Upper lobe of left lung (tissue), 6 donors: ENCODE measurements at regions not wholly inside any gene's neighbourhood (a gene's known extent, or its start where the extent isn't known, plus 50 kb on each side); places are given as distances from the start of the nearest gene placed in this dataset.
A peak's percentile ranks its signal among the peaks of the same experiment; 100 is the strongest.

ENCODE experiments used
- ATAC-seq, 2 donors: fragments of 200-7000 bp; cut with Tn5 transposase; one replicate each; pipeline ENCODE4 v1.9.1; 2022; ENCODE audit warnings: mild to moderate bottlenecking in 2 of 2, moderate library complexity in 2 of 2; ENCODE audit not compliant: low FRiP score in 2 of 2
- DNase-seq, 2 donors: peaks; one replicate each; pipeline ENCODE4 v3.0.0-alpha.2; 2019 to 2020
- H3K27ac ChIP-seq, 4 donors: fragments of 200-600 bp; sonication (generic); one replicate each; pipeline ENCODE4 v1.5.1; 2016 to 2019
- H3K27me3 ChIP-seq, 4 donors: fragments of 200-600 bp; sonication (generic); one replicate each; pipeline ENCODE4 v1.5.1; 2017 to 2019
- H3K36me3 ChIP-seq, 4 donors: fragments of 200-600 bp; sonication (generic); one replicate each; pipeline ENCODE4 v1.5.1; 2016 to 2019
- H3K4me1 ChIP-seq, 4 donors: fragments of 200-600 bp; sonication (generic); one replicate each; pipeline ENCODE4 v1.5.1; 2018 to 2019
- H3K4me3 ChIP-seq, 4 donors: fragments of 200-600 bp; sonication (generic); one replicate each; pipeline ENCODE4 v1.5.1; 2017 to 2019; ENCODE audit warnings: mild to moderate bottlenecking in 2 of 4, moderate library complexity in 1 of 4
- H3K9me3 ChIP-seq, 4 donors: fragments of 200-600 bp; sonication (generic); one replicate each; pipeline ENCODE4 v1.5.1; 2018 to 2019
- CTCF ChIP-seq, 6 experiments: fragments of 450-650 bp in 4 of 6; fragments of 200-600 bp in 2 of 6; sonication (generic) in 2 of 6; IDR thresholded peaks; one replicate each; pipeline ENCODE4 v1.5.1; 2016 to 2019; ENCODE audit warnings: antibody characterized with exemption in 6 of 6
- EP300 ChIP-seq, 4 donors: sonication (generic); formaldehyde crosslinking; IDR thresholded peaks; one replicate each; pipeline ENCODE4 v1.5.1; 2017; ENCODE audit warnings: antibody characterized with exemption in 4 of 4, control low read depth in 2 of 4
- POLR2A ChIP-seq, 4 donors: fragments of 450-650 bp; IDR thresholded peaks; one replicate each; pipeline ENCODE4 v1.5.1; 2016 to 2017; ENCODE audit warnings: antibody characterized with exemption in 4 of 4, mild to moderate bottlenecking in 2 of 4
- POLR2AphosphoS5 ChIP-seq, 2 donors: sonication (generic); formaldehyde crosslinking; IDR thresholded peaks; one replicate each; pipeline ENCODE4 v1.5.1; 2017; ENCODE audit warnings: antibody characterized with exemption in 2 of 2
- WGBS, 2 donors: methylation state at CpG; one replicate each; pipeline ENCODE4 v1.1.5; 2017 to 2018; 5-methylcytosine and 5-hydroxymethylcytosine counted together
- donor health status: DM: no; HTN: no; CAD: no; lungs with moderate emphysema.
- donor health status: DM: no; HTN: yes; CAD: no; lungs with severe emphysema.

- no peaks in the 10 kb centered on the region for H3K9me3 ChIP-seq
- TF ChIP-seq POLR2A (IDR thresholded peaks at IDR 0.05): no peak
- no peak for TF ChIP-seq POLR2AphosphoS5 (IDR thresholded peaks at IDR 0.05)
- TF ChIP-seq CTCF (IDR thresholded peaks at IDR 0.05): no peak
- no peak for TF ChIP-seq EP300 (IDR thresholded peaks at IDR 0.05)
- WGBS, 2 donors: 83 to 86% methylated on average over 4 of the region's 4 CpGs
- H3K4me1 ChIP-seq: no peaks in the 10 kb centered on the region
- no peak overlapping the region for H3K27ac ChIP-seq
- H3K36me3 ChIP-seq: no peaks in the 10 kb centered on the region
- ATAC-seq (no peak), DNase-seq (no peak)
- H3K27me3 ChIP-seq: no peaks in the 10 kb centered on the region
- H3K4me3 ChIP-seq: no peak overlapping the region
Measured at GRCh38 chr4:138757432-138757831, 258.1 kb upstream of the NOCT start.

GRCh38 chr4:138756519-138756918 is 259.1 kb upstream of the NOCT start:
- TF ChIP-seq POLR2AphosphoS5 (IDR thresholded peaks at IDR 0.05) (no peak), POLR2A (IDR thresholded peaks at IDR 0.05) (no peak), CTCF (IDR thresholded peaks at IDR 0.05) (no peak), EP300 (IDR thresholded peaks at IDR 0.05) (no peak)

GRCh38 chr4:138751309-138751708 is 264.3 kb upstream of the NOCT start:
- TF ChIP-seq POLR2A (IDR thresholded peaks at IDR 0.05): no peak
- TF ChIP-seq EP300 (IDR thresholded peaks at IDR 0.05): no peak
- no peak for TF ChIP-seq CTCF (IDR thresholded peaks at IDR 0.05)
- no peak for TF ChIP-seq POLR2AphosphoS5 (IDR thresholded peaks at IDR 0.05)
- no peaks in the 10 kb centered on the region for H3K36me3 ChIP-seq
- DNase-seq (no peak), ATAC-seq (no peak)
- no peak overlapping the region for H3K4me3 ChIP-seq
- H3K9me3 ChIP-seq: no peaks in the 10 kb centered on the region
- H3K27me3 ChIP-seq: no peaks in the 10 kb centered on the region
- 81 to 96% methylated on average over 3 of the region's 3 CpGs for WGBS, 2 donors
- no peaks in the 10 kb centered on the region for H3K4me1 ChIP-seq
- no peak overlapping the region for H3K27ac ChIP-seq

More at GRCh38 chr4:138756519-138756918, 259.1 kb upstream of the NOCT start:
- no peaks in the 10 kb centered on the region for H3K9me3 ChIP-seq
- no peaks in the 10 kb centered on the region for H3K36me3 ChIP-seq
- H3K4me1 ChIP-seq: no peaks in the 10 kb centered on the region
- ATAC-seq: no peak
- no peaks in the 10 kb centered on the region for H3K27me3 ChIP-seq
- no peak overlapping the region for H3K27ac ChIP-seq
- no peak for DNase-seq
- H3K4me3 ChIP-seq: no peak overlapping the region

GRCh38 chr4:138749303-138749702 is 266.3 kb upstream of the NOCT start:
- Histone ChIP-seq H3K36me3 (no peaks in the 10 kb centered on the region), H3K9me3 (no peaks in the 10 kb centered on the region), H3K27me3 (no peaks in the 10 kb centered on the region), H3K4me1 (no peaks in the 10 kb centered on the region), H3K4me3 (no peak overlapping the region), H3K27ac (no peak overlapping the region)
- ATAC-seq: no peak
- no peak for TF ChIP-seq POLR2AphosphoS5 (IDR thresholded peaks at IDR 0.05)
- 70 to 74% methylated on average over 2 of the region's 2 CpGs for whole genome bisulfite sequencing, 2 donors
- peak in 1 of 2 donors; percentile 30 for DNase-seq

GRCh38 chr4:138741766-138742377 is 273.7 kb upstream of the NOCT start:
- no peak overlapping the region for H3K27ac ChIP-seq
- ATAC-seq: no peak
- TF ChIP-seq CTCF (IDR thresholded peaks at IDR 0.05): no peak
- no peak for TF ChIP-seq EP300 (IDR thresholded peaks at IDR 0.05)
- TF ChIP-seq POLR2AphosphoS5 (IDR thresholded peaks at IDR 0.05): no peak
- TF ChIP-seq POLR2A (IDR thresholded peaks at IDR 0.05): no peak
- H3K27me3 ChIP-seq: no peaks in the 10 kb centered on the region
- H3K4me1 ChIP-seq: no peaks in the 10 kb centered on the region
- 45 to 48% methylated on average over 5 of the region's 5 CpGs for WGBS, 2 donors
- H3K4me3 ChIP-seq: no peak overlapping the region
- H3K36me3 ChIP-seq: no peaks in the 10 kb centered on the region
- H3K9me3 ChIP-seq: no peaks in the 10 kb centered on the region
- DNase-seq: no peak
